ENCODE measurements at regions not wholly inside any gene's neighbourhood (a gene's known extent, or its start where the extent isn't known, plus 50 kb on each side); places are given as distances from the start of the nearest gene placed in this dataset.

GRCh38 chr12:72872238-72872887 is 600.2 kb downstream of the TRHDE start:
- CTCF ChIA-PET = no interaction called here
- Mint-ChIP-seq H3K4me1 (no peaks in the 10 kb centered on the region), H3K36me3 (ENCODE audit: low read depth) (no peaks in the 10 kb centered on the region), H3K9me3 (peaks cover 8% of the 10 kb centered on the region), H3K27me3 (no peaks in the 10 kb centered on the region), H3K4me3 (no peak overlapping the region), H3K27ac (no peak overlapping the region)
- TF ChIP-seq CTCF (IDR thresholded peaks at IDR 0.05) = no peak
- DNase-seq = no peak
- POLR2A ChIA-PET = no interaction called here
- ATAC-seq (ENCODE audit: low read depth) = no peak
- intact Hi-C loops (cut with micrococcal nuclease) = no loop called here

GRCh38 chr12:72872996-72873395 is 600.8 kb downstream of the TRHDE start:
- DNase-seq = no peak
- intact Hi-C loops (cut with micrococcal nuclease) = no loop called here
- TF ChIP-seq CTCF (IDR thresholded peaks at IDR 0.05) = no peak
- Mint-ChIP-seq H3K36me3 (ENCODE audit: low read depth) (no peaks in the 10 kb centered on the region), H3K4me3 (no peak overlapping the region), H3K27ac (no peak overlapping the region), H3K4me1 (no peaks in the 10 kb centered on the region), H3K9me3 (peaks cover 9% of the 10 kb centered on the region), H3K27me3 (no peaks in the 10 kb centered on the region)
- no peak for ATAC-seq (ENCODE audit: low read depth)
- POLR2A ChIA-PET = no interaction called here
- CTCF ChIA-PET = no interaction called here

GRCh38 chr12:72876092-72876491 is 603.9 kb downstream of the TRHDE start:
- Mint-ChIP-seq H3K27ac (no peak overlapping the region), H3K4me3 (no peak overlapping the region)

DNA sequence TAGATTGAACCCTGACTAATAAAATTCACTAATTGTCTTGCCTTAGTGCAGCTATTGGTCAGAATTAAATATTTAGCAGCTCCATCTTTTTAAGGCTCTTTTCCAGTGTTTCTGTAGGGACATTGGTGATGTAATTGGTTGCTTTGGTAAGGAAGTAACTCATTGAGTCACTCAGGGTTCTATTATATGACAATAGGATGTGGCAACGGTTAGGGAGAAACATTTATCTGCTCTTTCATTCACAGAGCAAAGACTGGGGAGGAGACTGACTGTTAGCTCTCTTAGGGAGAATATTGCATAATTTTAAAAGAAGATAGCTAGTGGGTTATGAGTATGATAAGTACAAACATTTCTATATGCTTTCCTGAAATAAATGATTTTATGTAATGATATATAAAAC is 616.5 kb downstream of the TRHDE start:
- ChIA-PET CTCF (no interaction called here), POLR2A (no interaction called here)
- no peaks in the 10 kb centered on the region for H3K27me3 Mint-ChIP-seq
- DNase-seq (no peak), ATAC-seq (ENCODE audit: low read depth) (no peak)
- H3K36me3 Mint-ChIP-seq (ENCODE audit: low read depth) = no peaks in the 10 kb centered on the region
- H3K27ac Mint-ChIP-seq = no peak overlapping the region
- no peak overlapping the region for H3K4me3 Mint-ChIP-seq
- H3K4me1 Mint-ChIP-seq = no peaks in the 10 kb centered on the region
- TF ChIP-seq CTCF (IDR thresholded peaks at IDR 0.05) = no peak
- H3K9me3 Mint-ChIP-seq = peaks cover 1% of the 10 kb centered on the region
- intact Hi-C loops (cut with micrococcal nuclease) = no loop called here

More at GRCh38 chr12:72876092-72876491, 603.9 kb downstream of the TRHDE start:
- ATAC-seq (ENCODE audit: low read depth) = no peak
- intact Hi-C loops (cut with micrococcal nuclease) = no loop called here
- H3K9me3 Mint-ChIP-seq = peaks cover 11% of the 10 kb centered on the region
- no peaks in the 10 kb centered on the region for H3K36me3 Mint-ChIP-seq (ENCODE audit: low read depth)
- TF ChIP-seq CTCF (IDR thresholded peaks at IDR 0.05) = no peak
- CTCF ChIA-PET = no interaction called here
- POLR2A ChIA-PET = no interaction called here
- H3K4me1 Mint-ChIP-seq = no peaks in the 10 kb centered on the region
- no peaks in the 10 kb centered on the region for H3K27me3 Mint-ChIP-seq
- no peak for DNase-seq

DNA sequence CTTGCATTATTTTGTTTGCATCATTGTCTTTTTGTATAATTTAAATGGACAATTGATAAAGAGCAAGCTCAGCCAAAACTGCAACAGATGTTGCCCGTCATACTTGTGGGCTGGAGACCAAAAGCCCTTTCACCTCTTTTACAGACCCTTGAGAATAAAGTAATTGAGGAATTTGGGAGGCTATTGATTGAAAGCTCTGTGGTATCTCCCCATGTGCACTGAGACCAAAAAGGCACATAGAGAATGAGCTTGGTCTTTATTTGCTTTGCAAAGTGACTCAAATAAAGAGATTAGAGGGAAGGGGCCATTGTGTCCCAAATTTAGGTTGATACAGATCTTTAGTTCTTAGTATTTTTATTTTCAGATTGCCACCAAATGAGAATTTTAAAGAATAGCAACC is 617.6 kb downstream of the TRHDE start:
- CTCF ChIA-PET = no interaction called here
- no peak for TF ChIP-seq CTCF (IDR thresholded peaks at IDR 0.05)
- Mint-ChIP-seq H3K27me3 (no peaks in the 10 kb centered on the region), H3K27ac (no peak overlapping the region), H3K4me1 (no peaks in the 10 kb centered on the region), H3K4me3 (no peak overlapping the region), H3K9me3 (peaks cover 1% of the 10 kb centered on the region), H3K36me3 (ENCODE audit: low read depth) (no peaks in the 10 kb centered on the region)
- POLR2A ChIA-PET = no interaction called here
- DNase-seq (no peak), ATAC-seq (ENCODE audit: low read depth) (no peak)
- intact Hi-C loops (cut with micrococcal nuclease) = no loop called here

Measured in activated B cell treated with CpG ODN at 0.5 μM for 24 hours (primary cell).